NCI-H774 (cell line): ENCODE measurements at regions not wholly inside any gene's neighbourhood (a gene's known extent, or its start where the extent isn't known, plus 50 kb on each side); places are given as distances from the start of the nearest gene placed in this dataset.
"Not testable (repeated sequence)": the region's sequence is repeated elsewhere in the genome, so short reads cannot be mapped to it uniquely, and the experiment has no call there.

Source experiments
- DNase-seq: peaks from one replicate; lab custom pipeline; 2025; lab: John Stamatoyannopoulos, UW

DNA sequence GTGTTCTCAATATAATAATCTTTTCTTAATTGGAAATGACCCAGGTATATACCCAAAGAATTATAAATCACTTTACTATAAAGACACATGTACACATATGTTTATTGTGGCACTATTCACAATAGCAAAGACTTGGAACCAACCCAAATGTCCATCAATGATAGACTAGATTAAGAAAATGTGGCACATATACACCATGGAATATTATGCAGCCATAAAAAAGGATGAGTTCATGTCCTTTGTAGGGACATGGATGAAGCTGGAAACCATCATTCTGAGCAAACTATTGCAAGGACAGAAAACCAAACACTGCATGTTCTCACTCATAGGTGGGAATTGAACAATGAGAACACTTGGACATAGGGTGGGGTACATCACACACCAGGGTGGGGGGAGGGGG is 56.8 kb downstream of the SCGB2B2 start:
- not testable (repeated sequence) for DNase-seq

DNA sequence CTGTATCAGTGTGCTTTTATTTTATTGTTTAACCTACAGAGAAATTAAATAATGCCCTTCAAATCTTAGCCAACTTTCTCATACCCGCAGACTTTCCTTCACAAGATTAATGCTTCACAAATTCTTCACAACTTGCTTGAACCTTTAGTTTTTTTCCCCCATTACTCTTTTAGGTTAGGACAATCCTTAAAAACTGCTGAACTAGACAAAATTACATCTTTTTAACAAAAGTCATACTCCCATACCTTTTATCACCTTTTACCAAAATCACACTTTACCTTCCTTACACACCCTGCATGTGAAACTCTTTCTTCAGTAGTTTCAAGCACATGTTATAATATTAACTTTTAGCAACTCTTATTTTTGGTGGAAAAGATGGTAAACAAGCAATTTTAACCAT is 58.5 kb downstream of the SCGB2B2 start:
- no peak for DNase-seq

DNA sequence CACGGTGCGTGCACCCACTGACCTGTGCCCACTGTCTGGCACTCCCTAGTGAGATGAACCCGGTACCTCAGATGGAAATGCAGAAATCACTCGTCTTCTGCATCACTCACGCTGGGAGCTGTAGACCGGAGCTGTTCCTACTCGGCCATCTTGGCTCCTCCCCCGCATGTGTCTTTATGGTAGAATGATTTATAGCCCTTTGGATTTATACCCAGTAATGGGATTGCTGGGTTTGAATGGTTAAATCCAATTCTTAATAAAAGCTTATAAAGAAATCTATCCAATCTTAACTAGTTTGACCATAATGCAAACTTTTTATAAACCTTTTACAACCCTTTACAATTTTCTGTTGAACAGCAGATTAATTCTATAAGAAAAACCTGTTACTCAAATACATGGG is 59.0 kb downstream of the SCGB2B2 start:
- not testable (repeated sequence) for DNase-seq

DNA sequence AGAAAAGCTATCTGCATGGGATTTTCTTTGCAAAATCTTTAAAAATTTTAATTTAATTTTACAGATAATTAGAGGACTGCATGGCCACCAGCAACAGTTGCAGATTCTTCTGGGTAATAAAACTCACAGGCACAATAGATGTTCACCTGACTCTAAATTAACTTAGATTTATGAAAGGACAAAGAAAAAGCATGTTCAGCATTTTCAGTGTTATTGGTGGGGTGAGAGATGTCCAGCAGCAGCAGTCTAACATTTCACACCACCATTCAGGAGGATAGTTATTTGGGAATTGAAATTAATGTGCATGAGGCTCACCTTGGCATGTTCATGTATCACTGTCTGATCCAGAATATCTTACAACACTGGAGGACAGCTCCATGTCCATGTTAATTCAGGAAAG is 74.0 kb downstream of the SCGB2B2 start:
- DNase-seq = no peak

DNA sequence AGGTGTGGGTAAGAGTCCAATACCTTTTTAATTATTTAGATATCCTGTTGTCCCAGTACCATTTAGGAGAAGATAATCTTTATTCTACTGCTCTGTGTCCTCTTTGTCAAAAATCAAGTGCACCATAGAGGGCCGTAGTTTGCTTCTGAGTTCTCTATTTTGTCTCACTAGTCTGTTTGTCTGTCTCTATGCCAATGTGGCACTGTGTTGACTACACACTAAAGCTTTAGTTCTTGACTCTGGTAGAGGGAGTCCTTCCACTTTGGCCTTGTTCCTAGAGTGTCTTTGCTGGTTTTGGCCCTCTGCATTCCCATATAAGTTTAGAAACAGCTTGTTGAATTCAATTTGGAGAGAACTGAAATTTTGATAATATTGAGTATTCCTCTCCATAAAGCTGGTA is 75.9 kb downstream of the SCGB2B2 start:
- no peak for DNase-seq

DNA sequence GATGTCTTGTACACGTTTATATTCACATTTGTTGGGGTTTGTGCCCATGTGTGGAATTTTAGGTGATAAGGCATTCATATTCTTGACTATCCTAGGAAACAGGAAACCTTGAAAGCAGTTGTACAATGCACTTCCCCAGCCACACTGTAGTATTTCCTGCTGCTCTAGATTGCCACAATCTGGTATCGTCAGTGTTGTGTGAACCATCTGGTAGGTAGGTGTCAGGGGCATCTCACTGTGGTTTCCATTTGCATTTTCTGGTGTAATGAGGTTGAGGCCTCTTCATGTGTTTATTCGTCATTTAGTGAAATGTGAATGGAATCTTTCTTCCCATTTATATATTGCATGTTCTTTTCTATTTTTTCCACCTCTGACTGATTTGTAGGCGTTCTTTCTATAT is 76.6 kb downstream of the SCGB2B2 start:
- DNase-seq = no peak

DNA sequence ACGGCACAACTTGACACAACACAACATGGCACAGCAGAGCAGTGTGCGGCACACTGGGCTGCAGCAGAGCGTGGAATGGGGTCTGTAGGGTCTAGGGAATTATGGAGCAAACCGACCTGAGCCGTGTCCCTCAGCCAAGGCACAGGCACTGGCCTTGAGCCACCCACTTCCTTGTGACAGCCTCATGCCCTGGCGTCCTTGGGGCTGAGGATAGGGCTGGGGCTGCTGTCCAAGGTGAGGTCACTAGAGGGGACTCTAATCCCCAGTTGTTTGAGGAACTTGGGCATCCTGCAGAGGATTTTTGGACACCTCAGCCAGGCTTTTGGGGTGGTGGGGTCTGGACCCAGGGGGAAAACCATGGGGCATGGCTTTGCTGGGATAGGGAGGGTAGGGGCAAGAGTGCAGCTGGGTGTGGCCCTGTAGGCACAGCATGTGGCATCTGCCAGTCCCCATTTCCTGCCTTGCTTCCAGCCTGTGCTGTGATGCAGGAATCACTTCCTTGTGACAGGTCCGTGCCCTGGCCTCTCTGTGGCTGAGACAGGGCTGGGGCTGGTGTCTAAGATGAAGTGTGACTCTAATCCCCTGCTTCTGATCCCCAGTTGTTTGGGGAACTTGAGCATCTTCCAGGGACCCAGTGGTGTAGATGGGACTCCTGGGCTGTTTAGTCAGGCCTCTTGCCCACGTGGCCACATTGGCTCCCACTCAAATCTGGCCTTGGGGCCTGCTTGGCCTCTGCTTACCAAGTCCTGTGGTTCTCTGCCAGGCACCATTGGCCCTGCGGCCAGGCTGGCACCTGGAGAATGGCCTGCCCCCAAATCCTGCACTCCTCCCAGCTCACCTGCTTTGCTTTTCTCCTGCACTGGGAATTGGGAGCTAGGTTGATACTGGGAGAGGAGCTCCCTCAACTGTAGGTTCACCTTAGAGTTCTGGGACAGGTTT is 78.5 kb downstream of the SCGB2B2 start:
- DNase-seq = no peak

DNA sequence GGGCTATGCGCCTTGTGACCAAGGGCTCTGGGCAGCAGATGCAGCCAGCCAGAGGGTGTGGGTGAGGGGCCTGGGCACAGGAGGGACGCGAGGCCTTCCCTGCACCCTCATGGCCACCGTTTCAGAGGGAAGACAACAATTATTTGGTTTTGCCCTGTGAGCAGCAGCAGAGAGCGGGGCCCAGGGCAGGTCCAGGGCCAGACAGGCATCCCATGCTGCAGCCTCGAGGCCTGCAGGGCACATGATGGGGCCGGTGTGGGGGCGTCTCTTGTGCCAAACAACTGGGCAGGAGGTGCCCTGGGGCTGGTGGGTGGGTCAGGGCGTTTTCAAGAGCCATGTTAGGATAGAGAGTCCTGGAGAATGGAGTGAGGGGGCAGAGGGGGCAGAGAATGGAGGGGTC is 79.4 kb downstream of the SCGB2B2 start:
- DNase-seq = no peak

DNA sequence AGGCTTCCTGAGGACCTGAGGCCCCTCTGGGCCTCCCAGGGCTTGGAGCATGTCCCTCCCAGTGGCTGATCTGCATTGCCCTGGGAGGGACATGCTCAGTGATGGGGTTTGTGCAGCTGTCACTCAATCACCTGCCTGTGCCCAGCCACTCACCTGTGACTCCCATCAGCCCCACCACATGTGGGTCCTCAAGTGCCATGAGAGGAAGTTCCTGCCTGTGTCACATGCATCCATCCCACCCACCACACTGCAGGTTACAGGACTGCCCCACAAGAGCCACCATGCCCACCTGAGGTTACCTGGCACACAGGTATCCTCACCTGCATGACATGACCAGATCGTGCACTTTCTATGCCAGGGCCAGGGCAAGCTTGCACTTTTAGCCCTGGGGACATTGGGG is 80.0 kb downstream of the SCGB2B2 start:
- DNase-seq = no peak

DNA sequence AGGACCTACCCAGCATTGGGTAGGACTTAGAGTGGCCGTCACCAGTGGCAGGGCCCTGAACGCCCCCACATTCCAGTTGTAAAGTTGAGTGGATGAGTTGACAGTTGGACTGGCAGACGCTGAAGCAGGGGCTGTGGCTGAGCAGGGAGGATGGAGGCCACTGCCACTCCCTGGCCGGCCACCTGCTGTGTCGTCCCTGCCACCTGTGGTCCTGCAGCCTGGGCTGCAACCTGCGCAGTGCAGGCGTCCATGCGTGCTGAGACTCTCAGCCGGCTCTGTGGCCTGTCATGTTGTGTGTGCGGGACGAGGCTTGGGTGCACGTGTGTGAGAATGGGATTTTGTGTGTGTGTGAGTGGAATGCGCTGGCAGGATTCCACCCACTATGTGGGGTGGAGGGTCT is 80.8 kb downstream of the SCGB2B2 start:
- no peak for DNase-seq

DNA sequence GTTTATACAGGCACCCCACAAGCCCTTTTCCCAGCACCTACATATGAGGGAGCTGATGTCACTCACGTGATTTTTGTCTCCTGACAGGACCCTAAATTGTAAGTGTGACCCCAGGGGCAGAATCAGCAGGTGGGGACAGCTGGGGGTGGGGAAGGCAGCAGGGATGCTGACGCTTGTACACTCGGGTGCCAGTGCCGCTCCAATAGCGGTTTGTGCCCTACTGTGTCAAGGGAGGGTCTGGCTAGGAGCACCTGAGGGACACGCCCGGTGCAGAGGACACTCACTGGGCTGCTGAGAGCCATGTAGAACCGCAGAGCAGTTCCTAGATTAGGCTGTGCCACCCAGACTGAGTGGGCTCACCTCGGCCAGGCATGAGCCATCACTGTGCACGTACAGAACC is 81.3 kb downstream of the SCGB2B2 start:
- DNase-seq = no peak

DNA sequence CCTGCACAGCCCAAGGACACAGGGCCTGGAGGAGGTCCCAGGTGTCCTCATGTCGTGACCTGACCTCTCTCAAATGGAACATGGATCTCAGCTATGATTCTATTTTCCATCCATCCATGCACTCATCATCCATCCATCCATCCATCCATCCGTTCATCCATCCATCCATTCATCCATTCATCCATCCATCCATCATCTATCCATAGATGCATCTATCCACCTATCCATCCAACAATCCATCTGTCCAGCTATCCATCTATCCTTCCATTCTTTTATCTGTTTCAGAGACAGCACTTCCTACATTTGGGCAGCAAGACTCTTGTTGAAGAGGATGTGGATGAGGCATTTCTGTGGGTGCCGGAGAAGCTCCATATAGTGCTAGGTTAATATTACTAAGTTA is 86.7 kb downstream of the SCGB2B2 start:
- DNase-seq = no peak

DNA sequence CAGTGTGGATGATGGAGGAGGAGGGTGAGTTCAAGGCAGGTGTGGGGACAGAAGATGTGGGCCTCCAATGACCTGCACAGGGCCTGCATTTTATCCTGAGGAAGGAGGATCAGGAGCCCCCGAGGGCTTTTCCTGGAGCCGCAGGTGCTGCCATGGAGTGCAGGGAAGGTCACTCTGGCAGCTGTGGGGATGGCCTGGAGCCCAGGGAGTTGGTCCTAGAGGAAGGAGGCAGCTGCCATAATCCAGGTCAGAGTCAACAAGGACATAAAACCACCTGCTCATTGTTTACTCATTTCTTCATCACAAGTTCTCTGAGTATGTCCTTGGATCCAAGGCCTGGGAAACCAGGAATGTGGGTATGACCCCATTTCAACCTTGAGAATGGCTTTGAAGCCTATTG is 87.2 kb downstream of the SCGB2B2 start:
- peak; percentile 23 for DNase-seq

DNA sequence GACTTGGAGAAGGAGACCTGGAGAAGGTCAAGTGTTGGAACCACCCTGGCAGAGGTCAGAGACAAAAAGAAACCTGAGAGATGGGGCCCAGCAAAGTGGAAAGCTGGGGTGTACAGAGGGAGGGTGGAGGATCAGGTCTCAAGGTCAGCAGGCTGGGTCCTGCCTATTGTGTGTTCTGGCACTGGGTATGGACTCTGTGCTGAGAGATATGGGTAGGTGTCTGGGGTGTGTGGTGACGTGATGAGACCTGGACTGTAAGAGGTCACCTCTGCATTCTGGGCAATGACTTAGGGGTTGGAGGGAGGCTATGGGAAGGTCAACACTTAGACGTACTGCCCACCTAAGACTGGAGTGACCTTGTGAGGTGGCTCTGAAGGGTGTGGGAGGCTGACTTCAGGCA is 88.1 kb downstream of the SCGB2B2 start:
- no peak for DNase-seq

DNA sequence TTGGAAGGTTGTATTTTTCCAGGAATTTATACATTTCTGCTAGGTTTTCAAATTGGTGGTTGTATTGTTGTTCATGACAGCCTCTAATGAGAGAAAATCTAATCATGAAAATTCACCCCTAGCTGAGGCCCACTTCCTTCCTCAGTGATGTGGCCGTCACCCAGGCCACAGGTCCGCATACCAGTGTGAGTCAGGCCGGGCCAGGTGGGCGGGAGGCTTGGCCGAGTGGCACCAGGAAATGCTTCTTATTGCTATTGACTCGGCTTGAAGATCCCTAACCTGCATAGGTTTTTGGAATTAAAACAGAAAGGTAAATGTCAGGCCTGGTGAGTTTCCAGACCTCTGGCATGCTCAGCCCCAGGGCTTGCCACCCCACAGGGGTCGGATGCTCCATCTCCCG is 88.7 kb downstream of the SCGB2B2 start:
- no peak for DNase-seq

DNA sequence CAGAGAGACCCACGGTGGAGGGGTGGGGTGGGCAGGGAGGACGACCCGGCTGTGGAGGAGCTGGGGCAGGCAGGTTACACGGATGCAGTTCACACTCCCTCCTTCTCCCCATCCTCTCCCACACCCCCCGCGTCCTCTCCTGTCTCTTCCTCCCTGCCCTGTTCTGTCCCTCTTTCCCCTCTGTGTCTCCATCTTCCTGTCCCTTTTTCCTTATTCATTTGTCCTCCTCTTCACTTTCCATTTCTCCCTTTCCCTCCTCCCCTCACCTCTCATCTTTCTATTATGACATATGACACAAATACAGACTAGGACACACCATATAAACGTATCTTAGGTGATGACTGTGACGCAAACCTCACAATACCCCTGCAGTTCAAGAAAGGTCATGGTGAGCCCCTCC is 96.6 kb downstream of the SCGB2B2 start:
- DNase-seq = no peak

DNA sequence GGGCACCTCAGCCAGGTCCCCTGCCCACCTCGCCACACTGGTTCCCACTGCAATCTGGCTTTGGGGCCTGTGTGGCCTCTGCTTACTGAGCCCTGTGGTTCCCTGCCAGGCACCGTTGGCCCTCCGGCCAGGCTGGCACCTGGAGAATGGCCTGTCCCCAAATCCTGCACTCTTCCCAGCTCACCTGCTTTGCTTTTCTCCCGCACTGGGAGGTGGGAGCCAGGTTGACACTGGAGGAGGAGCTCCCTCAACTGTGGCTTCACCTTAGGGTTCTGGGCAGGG is 97.0 kb downstream of the SCGB2B2 start:
- DNase-seq = no peak

DNA sequence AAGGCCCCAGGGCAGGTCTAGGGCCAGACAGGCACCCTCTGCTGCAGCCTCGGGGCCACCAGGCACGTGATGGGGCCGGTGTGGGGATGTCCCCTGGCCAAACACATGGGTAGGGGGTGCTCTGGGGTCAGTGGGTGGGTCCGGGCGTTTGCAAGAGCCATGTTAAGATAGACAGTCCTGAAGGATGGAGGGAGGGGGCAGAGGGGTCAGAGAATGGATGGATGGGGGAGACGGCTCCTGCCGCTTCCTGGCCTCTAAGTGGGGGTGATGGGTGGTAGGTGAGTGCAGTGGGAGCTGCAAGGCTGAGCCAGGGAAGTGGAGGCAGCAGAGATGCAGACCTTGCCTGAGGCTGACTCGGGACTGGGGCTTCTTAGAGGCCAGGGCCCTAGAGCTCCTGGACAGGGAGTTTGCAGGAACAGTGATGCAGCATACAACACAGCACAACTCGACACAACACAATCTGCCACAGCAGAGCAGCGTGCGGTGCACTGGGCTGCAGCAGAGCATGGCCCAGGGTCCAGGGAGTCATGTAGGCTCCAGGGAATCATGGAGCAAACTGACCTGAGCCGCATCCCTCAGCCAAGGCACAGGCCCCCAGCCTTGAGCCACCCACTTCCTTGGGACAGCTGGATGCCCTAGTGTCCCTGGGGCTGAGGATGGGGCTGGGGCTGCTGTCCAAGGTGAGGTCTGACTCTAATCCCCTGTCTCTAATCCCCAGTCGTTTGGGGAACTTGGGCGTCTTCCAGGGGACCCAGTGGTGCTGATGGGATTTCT is 97.5 kb downstream of the SCGB2B2 start:
- DNase-seq = no peak

DNA sequence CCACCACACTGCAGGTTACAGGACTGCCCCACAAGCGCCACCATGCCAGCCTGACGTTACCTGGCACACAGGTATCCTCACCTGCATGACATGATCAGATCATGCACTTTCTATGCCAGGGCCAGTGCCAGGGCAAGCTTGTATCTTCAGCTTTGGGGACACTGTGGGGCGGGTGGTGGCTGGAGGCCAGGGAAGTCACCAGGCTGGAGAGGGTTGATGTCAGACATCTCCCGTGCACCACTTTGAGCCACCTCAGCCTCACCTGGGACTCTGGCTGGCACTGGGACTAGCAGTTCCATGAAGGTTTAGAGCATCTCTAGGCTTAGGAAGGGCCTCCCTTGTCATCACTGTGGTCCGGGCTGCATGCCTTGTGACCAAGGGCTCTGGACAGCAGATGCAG is 97.2 kb downstream of the WTIP start:
- no peak for DNase-seq

DNA sequence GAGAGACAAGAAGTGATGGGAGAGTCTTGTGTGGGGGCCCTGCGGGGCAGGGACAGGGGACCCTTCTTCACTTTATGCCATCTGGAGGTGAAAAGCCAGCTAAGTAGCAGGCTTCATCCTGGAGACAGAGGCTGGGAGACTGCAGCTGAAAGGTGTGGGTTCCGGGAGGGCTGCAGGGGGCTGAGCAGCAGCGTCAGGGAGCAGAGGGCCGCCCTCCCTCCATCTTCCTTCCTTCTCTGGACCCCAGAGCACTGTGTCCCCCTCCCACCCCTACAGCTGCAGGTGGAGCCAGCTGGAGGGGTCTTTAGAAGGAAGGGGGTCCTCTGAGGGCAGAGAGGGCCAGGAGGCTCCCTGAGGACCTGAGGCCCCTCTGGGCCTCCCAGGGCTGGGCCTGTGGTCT is 96.6 kb downstream of the WTIP start:
- no peak for DNase-seq

DNA sequence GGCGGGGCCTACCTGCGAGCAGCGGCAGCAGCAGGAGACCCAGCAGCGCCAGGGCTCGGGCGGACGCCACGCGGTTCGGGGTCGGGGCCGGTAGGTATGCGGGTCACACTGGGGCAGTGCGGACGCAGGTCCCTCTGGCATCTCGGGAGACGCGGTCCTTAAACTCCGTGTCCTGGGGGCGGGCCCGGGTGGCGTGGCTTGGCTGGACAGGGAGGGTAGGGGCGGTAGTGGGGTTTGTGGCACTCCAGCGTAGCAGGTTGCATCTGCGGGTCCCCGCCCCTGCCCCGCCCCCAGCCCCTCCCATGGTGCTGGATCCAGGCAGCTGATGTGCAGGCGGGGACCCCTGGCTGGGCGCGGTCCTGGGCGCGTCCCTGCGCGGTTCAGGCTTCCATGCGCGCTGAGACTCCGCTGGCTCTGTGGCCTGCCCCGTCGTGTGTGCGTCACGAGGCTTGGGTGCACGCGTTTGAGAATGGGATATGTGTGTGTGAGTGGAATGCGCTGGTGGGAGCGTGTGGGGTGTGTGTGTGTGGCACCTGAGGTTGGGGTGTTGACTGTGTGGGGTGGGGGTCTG is 96.1 kb downstream of the WTIP start:
- DNase-seq = no peak

DNA sequence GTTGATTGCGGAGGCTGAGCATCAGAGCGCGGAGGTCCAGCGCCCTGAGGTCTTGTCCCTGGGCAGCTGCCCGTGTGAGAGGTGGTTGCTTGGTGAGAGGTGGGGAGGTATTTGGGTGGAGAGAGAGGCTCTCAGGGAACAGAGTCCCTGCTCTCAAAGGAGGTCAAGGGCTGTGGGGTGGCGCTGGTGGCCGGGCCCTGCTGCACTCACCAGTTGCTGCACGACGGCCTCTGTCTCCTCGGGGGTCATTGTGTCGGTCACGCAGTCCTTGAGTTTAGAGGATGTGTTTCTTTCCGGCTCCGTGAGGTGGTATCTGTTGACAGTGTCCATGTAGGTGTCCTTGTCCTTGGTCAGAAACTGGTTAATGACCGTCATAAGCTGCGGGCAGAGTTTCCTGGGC is 95.5 kb downstream of the WTIP start:
- no peak for DNase-seq

DNA sequence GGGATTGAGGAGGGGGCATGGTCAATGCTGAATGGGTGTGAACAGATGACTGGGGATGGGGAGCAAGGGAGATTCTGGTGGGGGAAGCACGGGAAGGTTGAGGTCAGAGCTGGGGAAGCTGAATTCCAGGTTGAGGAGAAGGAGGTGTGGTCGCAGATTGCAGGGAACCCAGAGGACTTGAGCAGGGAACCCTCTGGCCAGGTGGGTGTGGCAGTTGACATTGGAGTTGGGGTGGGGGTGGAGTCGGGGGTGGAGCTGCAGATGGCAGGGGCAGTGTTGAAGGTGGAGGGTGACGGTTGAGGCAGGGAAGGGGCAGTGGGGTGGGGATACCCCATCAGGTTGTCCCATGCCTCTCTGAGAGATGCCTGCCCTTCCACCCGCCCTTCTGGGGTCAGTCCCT is 94.7 kb downstream of the WTIP start:
- no peak for DNase-seq
